SU-DHL-6 (cell line): ENCODE measurements at regions not wholly inside any gene's neighbourhood (a gene's known extent, or its start where the extent isn't known, plus 50 kb on each side); places are given as distances from the start of the nearest gene placed in this dataset.

Source experiments
- H2AFZ ChIP-seq: fragments of 200-600 bp; sonication (generic); 2 replicates; pipeline ENCODE4 v1.6.1; 2014; ENCODE audit warnings: low read depth, mild to moderate bottlenecking, moderate library complexity, mixed read lengths, antibody characterized with exemption, low read length; ENCODE audit not compliant: severe bottlenecking
- H3F3A ChIP-seq: fragments of 200-600 bp; shearing (Covaris generic); 2 replicates; pipeline ENCODE4 v1.6.0; 2016; ENCODE audit warnings: antibody characterized with exemption, mild to moderate bottlenecking; ENCODE audit not compliant: insufficient read depth
- H3K27ac ChIP-seq: fragments of 200-600 bp; sonication (generic); 2 replicates; pipeline ENCODE4 v1.5.1; 2016; ENCODE audit warnings: low read depth, mild to moderate bottlenecking, low read length, moderate library complexity, mixed read lengths
- H3K27me3 ChIP-seq: fragments of 200-600 bp; sonication (generic), shearing (Covaris generic); 2 replicates; pipeline ENCODE4 v1.6.0; 2014; ENCODE audit warnings: mild to moderate bottlenecking, low read length
- H3K36me3 ChIP-seq: fragments of 200-600 bp; sonication (generic); 2 replicates; pipeline ENCODE4 v1.6.1; 2014; ENCODE audit warnings: mild to moderate bottlenecking, low read length, mixed read lengths
- H3K4me2 ChIP-seq: fragments of 300-600, 200-600 bp; shearing (Covaris generic), sonication (generic); 2 replicates; pipeline ENCODE4 v1.6.0; 2014; ENCODE audit warnings: low read length, low read depth, mild to moderate bottlenecking; ENCODE audit not compliant: poor library complexity, severe bottlenecking
- H3K4me3 ChIP-seq: fragments of 200-600 bp; sonication (generic); 2 replicates; pipeline ENCODE4 v1.5.1; 2014; ENCODE audit warnings: antibody characterized with exemption, low read length, mild to moderate bottlenecking, mixed read lengths; ENCODE audit not compliant: insufficient read depth, poor library complexity, severe bottlenecking
- H3K79me2 ChIP-seq: fragments of 200-600 bp; sonication (generic); 2 replicates; pipeline ENCODE4 v1.6.1; 2014; ENCODE audit warnings: mild to moderate bottlenecking, low read length, moderate library complexity; ENCODE audit not compliant: insufficient read depth
- H3K9ac ChIP-seq: fragments of 200-600 bp; sonication (generic); 2 replicates; pipeline ENCODE4 v1.7.0; 2014; ENCODE audit warnings: mild to moderate bottlenecking, low read length
- H3K9me2 ChIP-seq: fragments of 200-600 bp; sonication (generic); replicated peaks from 2 replicates; pipeline ENCODE4 v1.6.1; 2014; ENCODE audit warnings: low read length; ENCODE audit not compliant: insufficient read depth
- H3K9me3 ChIP-seq: fragments of 200-600 bp; sonication (generic); 2 replicates; pipeline ENCODE4 v1.6.1; 2014; ENCODE audit warnings: low read length, mixed read lengths; ENCODE audit not compliant: insufficient read depth
- H4K20me1 ChIP-seq: fragments of 200-600 bp; sonication (generic); 2 replicates; pipeline ENCODE4 v1.6.1; 2014; ENCODE audit warnings: low read depth, mild to moderate bottlenecking, antibody characterized with exemption, low read length, moderate library complexity, mixed read lengths
- CTCF ChIP-seq: fragments of 200-600 bp; sonication (generic); IDR thresholded peaks from one replicate; pipeline ENCODE4 v1.5.1; 2017; ENCODE audit warnings: antibody characterized with exemption, mild to moderate bottlenecking, low read length, moderate library complexity; ENCODE audit not compliant: insufficient read depth, poor library complexity, severe bottlenecking
- EZH2phosphoT487 ChIP-seq: fragments of 200-600 bp; sonication (generic), shearing (Covaris generic); conservative IDR thresholded peaks from 2 replicates; pipeline ENCODE4 v1.6.1; 2018; ENCODE audit warnings: mild to moderate bottlenecking, antibody characterized with exemption, low read length, moderate library complexity, mixed read lengths

- Histone ChIP-seq H2AFZ (no peak overlapping the region), H3K9me2 (no peaks in the 10 kb centered on the region), H3F3A (no peaks in the 10 kb centered on the region), H3K36me3 (no peaks in the 10 kb centered on the region), H3K4me2 (no peak overlapping the region), H3K9ac (no peak overlapping the region), H3K27ac (no peak overlapping the region), H4K20me1 (no peaks in the 10 kb centered on the region), H3K27me3 (no peaks in the 10 kb centered on the region), H3K9me3 (no peaks in the 10 kb centered on the region), H3K79me2 (no peaks in the 10 kb centered on the region), H3K4me3 (no peak overlapping the region)
- no peak for TF ChIP-seq EZH2phosphoT487
- TF ChIP-seq CTCF = no peak
Measured at GRCh38 chr2:122233372-122233771, 477.9 kb downstream of the TSN start.

GRCh38 chr2:122236152-122236874, 480.9 kb downstream of the TSN start:
- Histone ChIP-seq H3K79me2 (no peaks in the 10 kb centered on the region), H4K20me1 (no peaks in the 10 kb centered on the region), H3K36me3 (no peaks in the 10 kb centered on the region), H3K4me2 (no peak overlapping the region), H3K27ac (no peak overlapping the region), H3K9ac (no peak overlapping the region), H3F3A (no peaks in the 10 kb centered on the region), H3K4me3 (no peak overlapping the region), H3K9me3 (no peaks in the 10 kb centered on the region), H2AFZ (no peak overlapping the region), H3K9me2 (no peaks in the 10 kb centered on the region), H3K27me3 (no peaks in the 10 kb centered on the region)
- TF ChIP-seq CTCF = no peak
- TF ChIP-seq EZH2phosphoT487 = no peak

- Histone ChIP-seq H3K27ac (no peak overlapping the region), H3K27me3 (no peaks in the 10 kb centered on the region), H3K4me3 (no peak overlapping the region), H3K36me3 (no peaks in the 10 kb centered on the region), H3K9me2 (no peaks in the 10 kb centered on the region), H3F3A (no peaks in the 10 kb centered on the region), H3K9ac (no peak overlapping the region), H3K79me2 (no peaks in the 10 kb centered on the region), H3K9me3 (no peaks in the 10 kb centered on the region), H3K4me2 (no peak overlapping the region), H2AFZ (no peak overlapping the region), H4K20me1 (no peaks in the 10 kb centered on the region)
- TF ChIP-seq CTCF = no peak
- TF ChIP-seq EZH2phosphoT487 = no peak
Measured at GRCh38 chr2:122236925-122237324, 481.5 kb downstream of the TSN start.
